DMS114 treated with DMSO at 0.1 percent for 48 hours (cell line): ENCODE measurements at regions not wholly inside any gene's neighbourhood (a gene's known extent, or its start where the extent isn't known, plus 50 kb on each side); places are given as distances from the start of the nearest gene placed in this dataset.

ENCODE experiments used
- DNase-seq: peaks from one replicate; lab custom pipeline; 2025; ENCODE audit not compliant: unreplicated experiment; lab: John Stamatoyannopoulos, UW

- DNase-seq = no peak
Observed at GRCh38 chr3:137061186-137061585, 103.4 kb downstream of the IL20RB start.

GRCh38 chr3:137062250-137062649 lies 104.5 kb downstream of the IL20RB start:
- DNase-seq = no peak

- no peak for DNase-seq
Observed at GRCh38 chr3:137065381-137065780, 107.6 kb downstream of the IL20RB start.

- no peak for DNase-seq
Observed at GRCh38 chr3:137066092-137066491, 108.3 kb downstream of the IL20RB start.

GRCh38 chr3:137071104-137071503 lies 113.3 kb downstream of the IL20RB start:
- no peak for DNase-seq

- DNase-seq = no peak
Observed at GRCh38 chr3:137075020-137075419, 117.2 kb downstream of the IL20RB start.

GRCh38 chr3:137078040-137078439 lies 120.3 kb downstream of the IL20RB start:
- DNase-seq = no peak

- DNase-seq = no peak
Observed at GRCh38 chr3:137079571-137079970, 121.8 kb downstream of the IL20RB start.

GRCh38 chr3:137081711-137082110 lies 123.9 kb downstream of the IL20RB start:
- no peak for DNase-seq

- DNase-seq = no peak
Observed at GRCh38 chr3:137082763-137083162, 125.0 kb downstream of the IL20RB start.

- DNase-seq = no peak
Observed at GRCh38 chr3:137083332-137083731, 125.5 kb downstream of the IL20RB start.

GRCh38 chr3:137084586-137084985 lies 126.8 kb downstream of the IL20RB start:
- no peak for DNase-seq

GRCh38 chr3:137097386-137097785 lies 139.6 kb downstream of the IL20RB start:
- no peak for DNase-seq

- DNase-seq = no peak
Observed at GRCh38 chr3:137097852-137098251, 140.1 kb downstream of the IL20RB start.

GRCh38 chr3:137099364-137100219 lies 141.8 kb downstream of the IL20RB start:
- DNase-seq = no peak

- DNase-seq = no peak
Observed at GRCh38 chr3:137100326-137100725, 142.5 kb downstream of the IL20RB start.

GRCh38 chr3:137103739-137104138 lies 146.0 kb downstream of the IL20RB start:
- DNase-seq = no peak

- DNase-seq = peak; percentile 63
Observed at GRCh38 chr3:137105277-137105977, 147.6 kb downstream of the IL20RB start.

GRCh38 chr3:137106612-137107240 lies 148.9 kb downstream of the IL20RB start:
- no peak for DNase-seq

- no peak for DNase-seq
Observed at GRCh38 chr3:137108699-137109440, 151.1 kb downstream of the IL20RB start.

- peak; percentile 56 for DNase-seq
Observed at GRCh38 chr3:137110392-137110996, 152.7 kb downstream of the IL20RB start.
